ENCODE measurements at regions not wholly inside any gene's neighbourhood (a gene's known extent, or its start where the extent isn't known, plus 50 kb on each side); places are given as distances from the start of the nearest gene placed in this dataset.

GRCh38 chr14:28138341-28138740, 628.2 kb upstream of the FOXG1 start:
- H3K9me3 ChIP-seq, result peaks cover 0 to 4% of the 10 kb centered on the region in 2 donors
- H3K4me3 ChIP-seq, result no peak overlapping the region
- DNase-seq (ENCODE audit: low spot score), result no peak
- H3K27me3 ChIP-seq, result no peaks in the 10 kb centered on the region
- H3K4me1 ChIP-seq, result no peaks in the 10 kb centered on the region
- H3K36me3 ChIP-seq, result no peaks in the 10 kb centered on the region
- H3K27ac ChIP-seq, result no peak overlapping the region
- TF ChIP-seq CTCF (IDR thresholded peaks at IDR 0.05), result no peak

DNA sequence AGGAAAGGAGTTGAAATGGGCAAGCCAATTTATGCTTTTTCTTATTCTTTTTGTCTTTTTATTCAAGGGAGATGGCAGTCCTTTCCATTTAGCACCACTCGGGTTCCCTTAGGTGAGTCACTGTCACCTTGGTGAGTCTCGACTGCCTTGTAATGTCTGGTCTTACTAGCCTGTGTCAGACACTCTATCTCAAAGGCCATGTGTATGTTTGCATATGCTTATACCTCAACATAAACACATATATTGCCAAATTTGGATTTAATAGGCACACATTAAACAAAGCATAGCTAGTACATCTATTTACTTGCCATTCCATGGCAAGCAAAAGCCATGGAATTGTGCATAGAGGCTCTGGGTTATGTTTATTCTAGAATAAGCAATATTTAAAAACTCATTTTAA, 624.9 kb upstream of the FOXG1 start:
- no peak overlapping the region for H3K4me3 ChIP-seq
- no peak overlapping the region for H3K27ac ChIP-seq
- TF ChIP-seq CTCF (IDR thresholded peaks at IDR 0.05), result no peak
- H3K9me3 ChIP-seq, result no peaks in the 10 kb centered on the region
- DNase-seq (ENCODE audit: low spot score), result no peak
- H3K36me3 ChIP-seq, result no peaks in the 10 kb centered on the region
- H3K27me3 ChIP-seq, result no peaks in the 10 kb centered on the region
- H3K4me1 ChIP-seq, result no peaks in the 10 kb centered on the region

- TF ChIP-seq CTCF (IDR thresholded peaks at IDR 0.05), result no peak
- Histone ChIP-seq H3K36me3 (no peaks in the 10 kb centered on the region), H3K4me3 (no peak overlapping the region), H3K4me1 (no peaks in the 10 kb centered on the region), H3K9me3 (no peaks in the 10 kb centered on the region), H3K27ac (no peak overlapping the region), H3K27me3 (no peaks in the 10 kb centered on the region)
- no peak for DNase-seq (ENCODE audit: low spot score)
These were observed 624.1 kb upstream of the FOXG1 start for GRCh38 chr14:28142400-28143015.

- TF ChIP-seq CTCF (IDR thresholded peaks at IDR 0.05), result no peak
- no peak for DNase-seq (ENCODE audit: low spot score)
- Histone ChIP-seq H3K27me3 (no peaks in the 10 kb centered on the region), H3K4me1 (no peaks in the 10 kb centered on the region), H3K36me3 (no peaks in the 10 kb centered on the region), H3K27ac (no peak overlapping the region), H3K4me3 (no peak overlapping the region), H3K9me3 (no peaks in the 10 kb centered on the region)
These were observed 623.3 kb upstream of the FOXG1 start for GRCh38 chr14:28143316-28143715.

- Histone ChIP-seq H3K27me3 (no peaks in the 10 kb centered on the region), H3K36me3 (no peaks in the 10 kb centered on the region), H3K4me1 (no peaks in the 10 kb centered on the region), H3K9me3 (no peaks in the 10 kb centered on the region), H3K4me3 (no peak overlapping the region), H3K27ac (no peak overlapping the region)
- TF ChIP-seq CTCF (IDR thresholded peaks at IDR 0.05), result no peak
- no peak for DNase-seq (ENCODE audit: low spot score)
These were observed 614.7 kb upstream of the FOXG1 start for GRCh38 chr14:28151926-28152325.

- H3K36me3 ChIP-seq, result no peaks in the 10 kb centered on the region
- H3K27ac ChIP-seq, result no peak overlapping the region
- TF ChIP-seq CTCF (IDR thresholded peaks at IDR 0.05), result no peak
- no peaks in the 10 kb centered on the region for H3K4me1 ChIP-seq
- no peaks in the 10 kb centered on the region for H3K27me3 ChIP-seq
- no peaks in the 10 kb centered on the region for H3K9me3 ChIP-seq
- DNase-seq (ENCODE audit: low spot score), result no peak
- H3K4me3 ChIP-seq, result no peak overlapping the region
These were observed 614.0 kb upstream of the FOXG1 start for GRCh38 chr14:28152453-28153044.

Measured in right atrium auricular region (tissue), 2 donors.